Endothelial cell of umbilical vein (primary cell): ENCODE measurements at regions not wholly inside any gene's neighbourhood (a gene's known extent, or its start where the extent isn't known, plus 50 kb on each side); places are given as distances from the start of the nearest gene placed in this dataset.

Experiments
- GATA2 ChIP-seq: IDR thresholded peaks from 2 replicates; pipeline ENCODE4 v1.7.0; 2011; ENCODE audit warnings: low read depth, mild to moderate bottlenecking, moderate library complexity, mixed read lengths, low read length; ENCODE audit not compliant: insufficient read length, insufficient read depth
- MYC ChIP-seq: IDR thresholded peaks from one replicate; pipeline ENCODE4 v1.6.1; 2011; ENCODE audit warnings: mild to moderate bottlenecking, low read depth, low read length
- TF ChIP-seq, protein P1 (sequence below), 2 donors: IDR thresholded peaks; 1 replicate in 1 of 2; 2 replicates in 1 of 2; pipeline ENCODE4 v1.5.1; 2011; ENCODE audit warnings: low read length in 2 of 2, mild to moderate bottlenecking in 2 of 2, moderate library complexity in 2 of 2, control low read depth in 1 of 2, inconsistent platforms in 1 of 2, low read depth in 1 of 2; ENCODE audit not compliant: insufficient read depth in 1 of 2; ENCODE audit errors: extremely low read depth in 1 of 2

DNA sequence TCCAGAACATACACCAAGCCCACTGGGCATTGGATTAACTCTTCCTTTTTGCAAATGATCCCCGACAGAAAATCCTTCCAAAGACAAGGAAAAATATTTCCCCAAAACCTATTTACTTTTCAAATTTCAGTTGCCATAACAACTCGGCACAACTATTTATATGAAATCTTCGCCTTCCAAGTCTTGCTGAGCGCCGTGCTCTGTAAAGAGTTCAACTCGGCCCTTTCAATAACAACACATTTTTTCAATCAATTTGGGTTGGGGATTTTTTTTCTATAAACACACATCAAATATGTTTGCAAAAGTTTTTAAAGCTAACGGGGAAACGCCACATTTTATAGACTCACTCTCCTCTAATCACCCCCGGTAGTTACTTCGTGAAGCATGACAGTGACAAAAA lies 333.8 kb downstream of the MN1 start:
- TF ChIP-seq, protein P1, sequence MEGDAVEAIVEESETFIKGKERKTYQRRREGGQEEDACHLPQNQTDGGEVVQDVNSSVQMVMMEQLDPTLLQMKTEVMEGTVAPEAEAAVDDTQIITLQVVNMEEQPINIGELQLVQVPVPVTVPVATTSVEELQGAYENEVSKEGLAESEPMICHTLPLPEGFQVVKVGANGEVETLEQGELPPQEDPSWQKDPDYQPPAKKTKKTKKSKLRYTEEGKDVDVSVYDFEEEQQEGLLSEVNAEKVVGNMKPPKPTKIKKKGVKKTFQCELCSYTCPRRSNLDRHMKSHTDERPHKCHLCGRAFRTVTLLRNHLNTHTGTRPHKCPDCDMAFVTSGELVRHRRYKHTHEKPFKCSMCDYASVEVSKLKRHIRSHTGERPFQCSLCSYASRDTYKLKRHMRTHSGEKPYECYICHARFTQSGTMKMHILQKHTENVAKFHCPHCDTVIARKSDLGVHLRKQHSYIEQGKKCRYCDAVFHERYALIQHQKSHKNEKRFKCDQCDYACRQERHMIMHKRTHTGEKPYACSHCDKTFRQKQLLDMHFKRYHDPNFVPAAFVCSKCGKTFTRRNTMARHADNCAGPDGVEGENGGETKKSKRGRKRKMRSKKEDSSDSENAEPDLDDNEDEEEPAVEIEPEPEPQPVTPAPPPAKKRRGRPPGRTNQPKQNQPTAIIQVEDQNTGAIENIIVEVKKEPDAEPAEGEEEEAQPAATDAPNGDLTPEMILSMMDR (IDR thresholded peaks at IDR 0.05; ENCODE audit: extremely low read depth in 1 of 2, insufficient read depth in 1 of 2, low read depth in 1 of 2, low read length in 2 of 2): no peak
- no peak for TF ChIP-seq MYC
- no peak for TF ChIP-seq GATA2
